A549 (cell line): ENCODE measurements at regions not wholly inside any gene's neighbourhood (a gene's known extent, or its start where the extent isn't known, plus 50 kb on each side); places are given as distances from the start of the nearest gene placed in this dataset.

Experiments
- ATAC-seq, 2 experiments: fragments of 200-7000 bp in 1 of 2; fragments of >200 bp in 1 of 2; cut with Nextera tagmentation in 1 of 2; cut with Tn5 transposase in 1 of 2; 3 replicates each; pipeline versions ENCODE4 v1.8.0 to v1.9.1; 2018 to 2020; ENCODE audit warnings: mild to moderate bottlenecking in 1 of 2, moderate library complexity in 1 of 2
- CTCF ChIA-PET: fragments of 300-600 bp; sonication (Branson Sonifier 250); formaldehyde crosslinking; extraction: SDS; loops from one replicate; lab custom pipeline; 2021; ENCODE audit warnings: antibody characterized with exemption, inconsistent platforms; lab: Yijun Ruan, JAX
- POLR2A ChIA-PET: fragments of 350-600 bp; formaldehyde crosslinking; extraction: SDS; loops from one replicate; lab custom pipeline; 2021; ENCODE audit warnings: antibody characterized with exemption, inconsistent platforms; lab: Yijun Ruan, JAX
- DNase-seq, 2 experiments: peaks; one replicate each; pipeline versions ENCODE4 v3.0.0 to v3.0.0-alpha.2; 2011 to 2016; ENCODE audit warnings: low read depth in 1 of 2, low spot score in 1 of 2
- FAIRE-seq: peaks from 2 replicates; lab custom pipeline; 2011; peaks lifted over from hg19 to GRCh38; lab: Jason Lieb, UNC
- H3K27ac ChIP-seq, 2 experiments: fragments of >200 bp; sonication (Bioruptor Twin); formaldehyde crosslinking; 3 replicates each; pipeline ENCODE4 v1.5.1; 2016 to 2017
- H3K4me1 ChIP-seq: fragments of >200 bp; sonication (Bioruptor Twin); formaldehyde crosslinking; 3 replicates; pipeline ENCODE4 v1.6.1; 2016
- H3K4me2 ChIP-seq: fragments of >200 bp; sonication (Bioruptor Twin); formaldehyde crosslinking; 3 replicates; pipeline ENCODE4 v1.6.1; 2016
- H3K4me3 ChIP-seq: fragments of >200 bp; sonication (Bioruptor Twin); formaldehyde crosslinking; 3 replicates; pipeline ENCODE4 v1.5.1; 2016
- H3K9me3 ChIP-seq: fragments of >200 bp; sonication (Bioruptor Twin); formaldehyde crosslinking; 3 replicates; pipeline ENCODE4 v1.6.1; 2016
- BHLHE40 ChIP-seq: IDR thresholded peaks from 2 replicates; pipeline ENCODE4 v1.6.1; 2012; ENCODE audit warnings: low read depth, low read length, inconsistent platforms
- CBX2 ChIP-seq: fragments of 200-600 bp; sonication (generic); IDR thresholded peaks from 2 replicates; pipeline ENCODE4 v1.6.1; 2016; ENCODE audit warnings: low read depth, mild to moderate bottlenecking, borderline replicate concordance
- CBX8 ChIP-seq: fragments of 200-600 bp; sonication (generic); IDR thresholded peaks from 2 replicates; pipeline ENCODE4 v1.6.1; 2016
- CEBPB ChIP-seq, 2 experiments: fragments of >200 bp in 1 of 2; sonication (Bioruptor Twin) in 1 of 2; formaldehyde crosslinking in 1 of 2; IDR thresholded peaks; 2 replicates each; pipeline ENCODE4 v1.6.1; 2012 to 2016
- CHD2 ChIP-seq: fragments of 150-350 bp; IDR thresholded peaks from 2 replicates; pipeline ENCODE4 v1.6.1; 2014; ENCODE audit warnings: low read length; ENCODE audit not compliant: partially characterized antibody
- E2F6 ChIP-seq: IDR thresholded peaks from 2 replicates; pipeline ENCODE4 v1.6.1; 2012; ENCODE audit warnings: low read depth, borderline replicate concordance
- EHMT2 ChIP-seq: fragments of 200-600 bp; sonication (generic); IDR thresholded peaks from 2 replicates; pipeline ENCODE4 v1.6.1; 2016; ENCODE audit warnings: antibody characterized with exemption, low read depth, mild to moderate bottlenecking, moderate library complexity
- ELK1 ChIP-seq: fragments of 150-350 bp; IDR thresholded peaks from 2 replicates; pipeline ENCODE4 v1.6.1; 2014; ENCODE audit warnings: low read depth, mild to moderate bottlenecking, low read length
- HES2 ChIP-seq: fragments of >200 bp; sonication (Bioruptor Twin); formaldehyde crosslinking; IDR thresholded peaks from 2 replicates; pipeline ENCODE4 v1.6.1; 2016
- HMGXB4 ChIP-seq: fragments of 250-450 bp; sonication (Bioruptor Pico); IDR thresholded peaks from 2 replicates; pipeline ENCODE4 v1.5.0; 2021; ENCODE audit warnings: mild to moderate bottlenecking, moderate library complexity, borderline replicate concordance
- HOXB13 ChIP-seq: fragments of 250-450 bp; sonication (Bioruptor Pico); IDR thresholded peaks from 2 replicates; pipeline ENCODE4 v1.5.0; 2020; ENCODE audit warnings: low read depth, mild to moderate bottlenecking, moderate library complexity
- JUN ChIP-seq, 2 experiments: fragments of >200 bp; sonication (Bioruptor Twin); formaldehyde crosslinking; IDR thresholded peaks; 2 replicates in 1 of 2; 3 replicates in 1 of 2; pipeline ENCODE4 v1.6.1; 2016 to 2017
- JUNB ChIP-seq: fragments of >200 bp; sonication (Bioruptor Twin); formaldehyde crosslinking; IDR thresholded peaks from 2 replicates; pipeline ENCODE4 v1.6.1; 2016
- KDM5A ChIP-seq: fragments of 200-600 bp; sonication (generic); IDR thresholded peaks from 2 replicates; pipeline ENCODE4 v1.6.1; 2016; ENCODE audit warnings: antibody characterized with exemption, mild to moderate bottlenecking
- MAFK ChIP-seq: fragments of 450-650 bp; IDR thresholded peaks from 2 replicates; pipeline ENCODE4 v1.6.1; 2014; ENCODE audit not compliant: partially characterized antibody
- MAX ChIP-seq: IDR thresholded peaks from 2 replicates; pipeline ENCODE4 v1.6.1; 2012
- NFE2L2 ChIP-seq: fragments of 150-350 bp; conservative IDR thresholded peaks from 2 replicates; pipeline ENCODE4 v1.6.1; 2014; ENCODE audit warnings: low read length
- NR3C1 ChIP-seq: fragments of >200 bp; sonication (Bioruptor Twin); formaldehyde crosslinking; IDR thresholded peaks from 3 replicates; pipeline ENCODE4 v1.6.1; 2017
- RARB ChIP-seq: fragments of 250-450 bp; sonication (Bioruptor Pico); IDR thresholded peaks from 2 replicates; pipeline ENCODE4 v1.8.0; 2021; ENCODE audit warnings: mild to moderate bottlenecking, moderate library complexity
- RCOR1 ChIP-seq: fragments of 150-350 bp; IDR thresholded peaks from 2 replicates; pipeline ENCODE4 v1.6.1; 2014; ENCODE audit warnings: antibody characterized with exemption, low read length, low read depth
- REST ChIP-seq: fragments of 200-600 bp; sonication (generic); IDR thresholded peaks from 2 replicates; pipeline ENCODE4 v1.6.1; 2016; ENCODE audit warnings: antibody characterized with exemption, mild to moderate bottlenecking, moderate library complexity
- RFX5 ChIP-seq: fragments of 450-650 bp; IDR thresholded peaks from 2 replicates; pipeline ENCODE4 v1.7.1; 2014; ENCODE audit warnings: antibody characterized with exemption, mild to moderate bottlenecking, moderate library complexity
- SREBF2 ChIP-seq: fragments of 450-650 bp; IDR thresholded peaks from 2 replicates; pipeline ENCODE4 v1.6.1; 2014; ENCODE audit warnings: mild to moderate bottlenecking, moderate library complexity
- TFCP2L1 ChIP-seq: fragments of 250-450 bp; sonication (Bioruptor Pico); IDR thresholded peaks from 2 replicates; pipeline ENCODE4 v1.5.0; 2021; ENCODE audit warnings: mild to moderate bottlenecking
- ZFP36 ChIP-seq: fragments of 450-650 bp; IDR thresholded peaks from 2 replicates; pipeline ENCODE4 v1.6.1; 2014; ENCODE audit warnings: borderline replicate concordance; ENCODE audit not compliant: partially characterized antibody
- ZSCAN20 ChIP-seq: fragments of 250-450 bp; sonication (Bioruptor Pico); IDR thresholded peaks from 2 replicates; pipeline ENCODE4 v1.8.0; 2022; ENCODE audit warnings: mild to moderate bottlenecking, moderate library complexity
- WGBS: methylation state at CpG from one replicate; pipeline ENCODE4 v1.1.6; 2017; ENCODE audit errors: missing lambda C conversion rate; 5-methylcytosine and 5-hydroxymethylcytosine counted together
- TF ChIP-seq, protein P1 (sequence below): IDR thresholded peaks from 2 replicates; pipeline ENCODE4 v1.6.1; 2012

- CTCF ChIA-PET, result no interaction called here
- no peak for DNase-seq
- no peaks in the 10 kb centered on the region for H3K9me3 ChIP-seq
- H3K4me3 ChIP-seq, result no peak overlapping the region
- 8% methylated on average over 4 of the region's 4 CpGs for WGBS
- TF ChIP-seq ZSCAN20 (CRISPR knock-in tag) (no peak), CBX8 (no peak), RFX5 (no peak), SREBF2 (no peak), HES2 (no peak), CBX2 (no peak), RCOR1 (no peak), TFCP2L1 (no peak), JUNB (no peak), ELK1 (no peak), MAFK (no peak), CEBPB (IDR thresholded peaks at IDR 0.05) (no peak), NFE2L2 (no peak), HMGXB4 (CRISPR knock-in tag) (no peak), REST (no peak), EHMT2 (no peak), CHD2 (no peak), HOXB13 (CRISPR knock-in tag) (no peak), RARB (CRISPR knock-in tag) (no peak), JUN (IDR thresholded peaks at IDR 0.05) (no peak)
- H3K27ac ChIP-seq, result no peak overlapping the region
- POLR2A ChIA-PET, result no interaction called here
- FAIRE-seq, result no peak
- no peaks in the 10 kb centered on the region for H3K4me1 ChIP-seq
- no peak for ATAC-seq
- H3K4me2 ChIP-seq, result no peak overlapping the region
Measured at GRCh38 chr14:98161356-98161755, 1110.6 kb downstream of the BCL11B start.

DNA sequence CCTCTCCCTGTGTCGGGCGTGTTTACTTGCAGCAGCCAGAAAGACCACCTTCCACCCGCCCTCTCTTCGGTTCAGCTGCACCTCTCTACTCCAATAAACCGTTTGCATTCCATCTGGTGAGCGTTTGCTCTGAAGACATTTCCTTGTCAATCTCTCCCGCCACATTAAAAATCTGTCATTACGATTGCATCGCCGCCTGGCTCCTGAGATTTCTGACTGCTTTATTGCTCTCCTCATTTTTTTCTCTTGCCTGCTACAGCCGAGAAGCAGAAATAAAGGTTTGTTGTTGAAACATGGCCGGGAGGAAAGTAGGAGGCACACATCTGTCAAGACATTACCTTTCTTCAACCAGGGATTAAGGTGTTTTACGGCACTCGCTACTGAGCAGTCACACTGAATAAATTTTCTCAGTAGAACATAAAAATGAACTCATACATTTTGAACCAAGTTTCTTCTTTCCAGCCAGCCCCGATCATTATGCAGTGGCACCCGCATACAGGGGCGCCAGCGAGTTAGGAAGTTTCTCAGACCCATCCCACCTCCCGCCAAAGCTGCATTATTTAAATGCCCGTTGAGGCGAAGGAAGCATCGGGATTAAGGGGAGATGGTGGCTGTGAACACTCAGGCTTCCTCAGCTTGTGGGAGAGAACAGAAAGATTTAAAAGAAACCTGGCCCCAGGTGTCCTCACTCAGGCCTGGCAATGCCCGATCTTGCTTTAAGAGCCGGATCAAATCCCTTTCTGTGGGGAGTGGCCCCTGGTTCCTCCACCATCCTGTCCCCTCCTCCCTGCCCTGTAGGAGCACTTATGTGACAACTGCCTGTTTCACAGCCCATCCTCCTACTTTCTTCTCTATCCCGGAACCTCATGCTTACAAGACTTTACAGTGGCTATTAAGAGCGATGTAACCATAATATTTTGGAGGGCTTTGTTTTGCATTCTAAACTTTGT, 1108.9 kb downstream of the BCL11B start:
- Histone ChIP-seq H3K4me3 (no peak overlapping the region), H3K27ac (no peak overlapping the region), H3K4me1 (no peaks in the 10 kb centered on the region), H3K9me3 (no peaks in the 10 kb centered on the region), H3K4me2 (no peak overlapping the region)
- no peak for FAIRE-seq
- DNase-seq, result no peak
- 40% methylated on average over 26 of the region's 26 CpGs for WGBS
- ChIA-PET POLR2A (no interaction called here), CTCF (interaction anchor here (0.5 kb wide), 1 partner anchor 1272 kb away, joined by 3 read pairs; no protein-coding TSS in a partner anchor)
- ATAC-seq, result no peak
- TF ChIP-seq MAX (no peak), BHLHE40 (no peak), JUNB (no peak), KDM5A (no peak), CBX8 (no peak), CEBPB (IDR thresholded peaks at IDR 0.05) (no peak), E2F6 (no peak), NR3C1 (no peak), ZFP36 (no peak)
- TF ChIP-seq, protein P1, sequence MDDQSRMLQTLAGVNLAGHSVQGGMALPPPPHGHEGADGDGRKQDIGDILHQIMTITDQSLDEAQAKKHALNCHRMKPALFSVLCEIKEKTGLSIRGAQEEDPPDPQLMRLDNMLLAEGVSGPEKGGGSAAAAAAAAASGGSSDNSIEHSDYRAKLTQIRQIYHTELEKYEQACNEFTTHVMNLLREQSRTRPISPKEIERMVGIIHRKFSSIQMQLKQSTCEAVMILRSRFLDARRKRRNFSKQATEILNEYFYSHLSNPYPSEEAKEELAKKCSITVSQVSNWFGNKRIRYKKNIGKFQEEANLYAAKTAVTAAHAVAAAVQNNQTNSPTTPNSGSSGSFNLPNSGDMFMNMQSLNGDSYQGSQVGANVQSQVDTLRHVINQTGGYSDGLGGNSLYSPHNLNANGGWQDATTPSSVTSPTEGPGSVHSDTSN, result no peak
